K562 (cell line): ENCODE measurements at regions not wholly inside any gene's neighbourhood (a gene's known extent, or its start where the extent isn't known, plus 50 kb on each side); places are given as distances from the start of the nearest gene placed in this dataset.

ENCODE experiments used
- KDM5B ChIP-seq: fragments of 200-600 bp; sonication (generic); IDR thresholded peaks from 2 replicates; pipeline ENCODE4 v1.6.1; 2012; ENCODE audit warnings: low read depth, mild to moderate bottlenecking, moderate library complexity, low read length, control low read depth, inconsistent platforms; ENCODE audit not compliant: insufficient replicate concordance
- POLR2A ChIP-seq: fragments of 450-650 bp; conservative IDR thresholded peaks from 2 replicates; pipeline ENCODE4 v1.6.1; 2016

- TF ChIP-seq POLR2A (no peak), KDM5B (no peak)
Observed at GRCh38 chr6:23964865-23965264, 161.2 kb upstream of the NRSN1 start.
